Progenitor cell of endocrine pancreas (in vitro differentiated cells): ENCODE measurements at regions not wholly inside any gene's neighbourhood (a gene's known extent, or its start where the extent isn't known, plus 50 kb on each side); places are given as distances from the start of the nearest gene placed in this dataset.

Source experiments
- DNase-seq: peaks from one replicate; pipeline ENCODE4 v3.0.0; 2021; ENCODE audit warnings: low spot score; ENCODE audit not compliant: unreplicated experiment
- H3K27ac Mint-ChIP-seq: 2 replicates; pipeline ENCODE4 v1.8.0; 2021; ENCODE audit warnings: mild to moderate bottlenecking, moderate library complexity, mixed read lengths
- H3K27me3 Mint-ChIP-seq: 2 replicates; pipeline ENCODE4 v1.8.0; 2021; ENCODE audit warnings: mixed read lengths
- H3K36me3 Mint-ChIP-seq: 2 replicates; pipeline ENCODE4 v1.8.0; 2022; ENCODE audit warnings: mixed read lengths; ENCODE audit not compliant: insufficient read depth
- H3K4me1 Mint-ChIP-seq: 2 replicates; pipeline ENCODE4 v1.8.0; 2021; ENCODE audit warnings: low read depth, mixed read lengths
- H3K4me3 Mint-ChIP-seq: 2 replicates; pipeline ENCODE4 v1.8.0; 2021; ENCODE audit warnings: low read depth, mild to moderate bottlenecking, moderate library complexity, mixed read lengths
- H3K9me3 Mint-ChIP-seq: 2 replicates; pipeline ENCODE4 v1.8.0; 2021; ENCODE audit warnings: low read depth, mixed read lengths
- TF ChIP-seq, protein P1 (sequence below): fragments of 200-600 bp; sonication (generic); IDR thresholded peaks from one replicate; pipeline ENCODE4 v1.5.0; 2021; ENCODE audit warnings: antibody characterized with exemption, mild to moderate bottlenecking; ENCODE audit not compliant: unreplicated experiment

DNA sequence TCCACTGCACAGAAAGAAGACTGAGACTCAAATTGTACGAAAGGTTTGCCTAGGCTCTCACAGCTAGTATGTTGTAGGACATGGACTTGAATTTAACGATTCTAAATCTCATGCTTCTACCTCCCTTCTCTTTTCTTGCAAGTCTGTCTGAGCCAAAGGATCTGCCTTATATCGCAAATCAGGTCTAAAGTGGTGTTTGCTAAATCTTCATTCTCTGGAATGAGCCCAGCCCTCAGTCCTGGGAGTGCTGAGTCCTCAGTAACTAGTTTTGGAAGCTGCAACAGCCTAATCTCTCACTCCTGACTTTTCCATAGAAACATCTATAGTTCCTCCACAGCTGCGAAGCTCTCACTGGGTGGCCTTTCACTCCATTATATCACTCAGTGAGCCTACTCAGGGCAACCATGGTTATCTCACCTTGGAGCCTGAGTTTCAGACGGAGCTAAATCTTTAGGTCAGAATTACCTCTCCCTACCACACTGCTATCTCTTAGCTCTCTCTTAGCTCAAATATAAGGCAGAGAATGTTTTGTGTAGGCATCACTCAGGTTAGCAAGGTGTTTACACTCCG lies 575.5 kb upstream of the C16orf82 start:
- Mint-ChIP-seq H3K27ac (no peak overlapping the region), H3K4me3 (no peak overlapping the region), H3K27me3 (peaks cover 31% of the 10 kb centered on the region), H3K9me3 (no peaks in the 10 kb centered on the region), H3K36me3 (no peaks in the 10 kb centered on the region), H3K4me1 (no peaks in the 10 kb centered on the region)
- no peak for DNase-seq
- TF ChIP-seq, protein P1, sequence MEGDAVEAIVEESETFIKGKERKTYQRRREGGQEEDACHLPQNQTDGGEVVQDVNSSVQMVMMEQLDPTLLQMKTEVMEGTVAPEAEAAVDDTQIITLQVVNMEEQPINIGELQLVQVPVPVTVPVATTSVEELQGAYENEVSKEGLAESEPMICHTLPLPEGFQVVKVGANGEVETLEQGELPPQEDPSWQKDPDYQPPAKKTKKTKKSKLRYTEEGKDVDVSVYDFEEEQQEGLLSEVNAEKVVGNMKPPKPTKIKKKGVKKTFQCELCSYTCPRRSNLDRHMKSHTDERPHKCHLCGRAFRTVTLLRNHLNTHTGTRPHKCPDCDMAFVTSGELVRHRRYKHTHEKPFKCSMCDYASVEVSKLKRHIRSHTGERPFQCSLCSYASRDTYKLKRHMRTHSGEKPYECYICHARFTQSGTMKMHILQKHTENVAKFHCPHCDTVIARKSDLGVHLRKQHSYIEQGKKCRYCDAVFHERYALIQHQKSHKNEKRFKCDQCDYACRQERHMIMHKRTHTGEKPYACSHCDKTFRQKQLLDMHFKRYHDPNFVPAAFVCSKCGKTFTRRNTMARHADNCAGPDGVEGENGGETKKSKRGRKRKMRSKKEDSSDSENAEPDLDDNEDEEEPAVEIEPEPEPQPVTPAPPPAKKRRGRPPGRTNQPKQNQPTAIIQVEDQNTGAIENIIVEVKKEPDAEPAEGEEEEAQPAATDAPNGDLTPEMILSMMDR: no peak

GRCh38 chr16:26491962-26492361 lies 574.8 kb upstream of the C16orf82 start:
- Mint-ChIP-seq H3K9me3 (no peaks in the 10 kb centered on the region), H3K36me3 (no peaks in the 10 kb centered on the region), H3K27me3 (peaks cover 33% of the 10 kb centered on the region), H3K4me1 (no peaks in the 10 kb centered on the region), H3K4me3 (no peak overlapping the region), H3K27ac (no peak overlapping the region)
- no peak for DNase-seq
- TF ChIP-seq, protein P1: no peak

DNA sequence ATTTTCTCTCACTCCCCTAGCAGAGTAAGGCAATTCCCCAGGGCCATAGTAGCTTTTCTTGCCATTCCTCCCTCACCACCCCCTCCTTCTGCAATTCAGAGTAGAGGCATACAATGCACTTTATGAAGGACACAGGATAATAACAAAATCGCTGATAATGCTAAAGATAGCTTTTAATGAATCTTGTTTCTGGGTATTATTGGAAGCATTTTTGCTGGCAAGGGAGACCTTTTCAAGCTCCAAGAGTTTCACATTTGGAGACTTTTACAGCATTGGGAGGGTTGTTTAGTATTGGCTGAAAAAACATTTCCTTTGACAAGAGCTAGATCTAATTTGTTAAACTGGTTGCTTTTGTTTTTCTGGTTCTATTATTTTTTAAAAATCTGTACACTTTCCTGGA lies 573.0 kb upstream of the C16orf82 start:
- no peak overlapping the region for H3K4me3 Mint-ChIP-seq
- H3K4me1 Mint-ChIP-seq: no peaks in the 10 kb centered on the region
- peaks cover 29% of the 10 kb centered on the region for H3K27me3 Mint-ChIP-seq
- no peaks in the 10 kb centered on the region for H3K9me3 Mint-ChIP-seq
- TF ChIP-seq, protein P1: no peak
- DNase-seq: no peak
- no peaks in the 10 kb centered on the region for H3K36me3 Mint-ChIP-seq
- H3K27ac Mint-ChIP-seq: no peak overlapping the region

DNA sequence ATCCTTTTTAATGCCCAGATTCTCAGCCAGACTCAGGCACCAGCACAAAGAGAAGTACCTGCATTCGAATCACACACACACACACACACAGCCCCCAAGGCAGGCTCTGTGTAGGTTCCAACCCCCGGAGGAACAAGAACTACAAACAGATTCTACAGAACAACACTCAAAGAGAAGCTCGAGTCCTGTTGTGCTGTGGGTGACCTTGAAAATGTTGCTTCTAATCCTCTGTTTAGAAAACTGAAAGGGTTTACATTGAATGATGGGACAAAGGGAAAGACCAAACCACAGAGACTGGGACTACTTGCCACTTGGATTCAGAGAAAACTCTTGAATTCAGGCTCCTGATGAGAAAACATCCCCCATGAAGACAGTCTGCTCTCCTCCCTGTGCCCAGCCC lies 568.8 kb upstream of the C16orf82 start:
- no peak overlapping the region for H3K27ac Mint-ChIP-seq
- H3K9me3 Mint-ChIP-seq: no peaks in the 10 kb centered on the region
- no peaks in the 10 kb centered on the region for H3K36me3 Mint-ChIP-seq
- no peak for DNase-seq
- H3K27me3 Mint-ChIP-seq: peaks cover 12% of the 10 kb centered on the region
- no peaks in the 10 kb centered on the region for H3K4me1 Mint-ChIP-seq
- no peak overlapping the region for H3K4me3 Mint-ChIP-seq
- TF ChIP-seq, protein P1: no peak

- DNase-seq: no peak
- Mint-ChIP-seq H3K27me3 (peaks cover 10% of the 10 kb centered on the region), H3K9me3 (no peaks in the 10 kb centered on the region), H3K4me1 (no peaks in the 10 kb centered on the region), H3K27ac (no peak overlapping the region), H3K4me3 (no peak overlapping the region), H3K36me3 (no peaks in the 10 kb centered on the region)
- TF ChIP-seq, protein P1: no peak
These were observed 566.4 kb upstream of the C16orf82 start for GRCh38 chr16:26500326-26500725.
